ENCODE measurements at regions not wholly inside any gene's neighbourhood (a gene's known extent, or its start where the extent isn't known, plus 50 kb on each side); places are given as distances from the start of the nearest gene placed in this dataset.
"Not testable (repeated sequence)": the region's sequence is repeated elsewhere in the genome, so short reads cannot be mapped to it uniquely, and the experiment has no call there.

GRCh38 chr14:30270200-30271161, 288.5 kb upstream of the G2E3 start:
- DNase-seq: peak; percentile 95

GRCh38 chr14:30271811-30272323, 287.1 kb upstream of the G2E3 start:
- DNase-seq: no peak

DNA sequence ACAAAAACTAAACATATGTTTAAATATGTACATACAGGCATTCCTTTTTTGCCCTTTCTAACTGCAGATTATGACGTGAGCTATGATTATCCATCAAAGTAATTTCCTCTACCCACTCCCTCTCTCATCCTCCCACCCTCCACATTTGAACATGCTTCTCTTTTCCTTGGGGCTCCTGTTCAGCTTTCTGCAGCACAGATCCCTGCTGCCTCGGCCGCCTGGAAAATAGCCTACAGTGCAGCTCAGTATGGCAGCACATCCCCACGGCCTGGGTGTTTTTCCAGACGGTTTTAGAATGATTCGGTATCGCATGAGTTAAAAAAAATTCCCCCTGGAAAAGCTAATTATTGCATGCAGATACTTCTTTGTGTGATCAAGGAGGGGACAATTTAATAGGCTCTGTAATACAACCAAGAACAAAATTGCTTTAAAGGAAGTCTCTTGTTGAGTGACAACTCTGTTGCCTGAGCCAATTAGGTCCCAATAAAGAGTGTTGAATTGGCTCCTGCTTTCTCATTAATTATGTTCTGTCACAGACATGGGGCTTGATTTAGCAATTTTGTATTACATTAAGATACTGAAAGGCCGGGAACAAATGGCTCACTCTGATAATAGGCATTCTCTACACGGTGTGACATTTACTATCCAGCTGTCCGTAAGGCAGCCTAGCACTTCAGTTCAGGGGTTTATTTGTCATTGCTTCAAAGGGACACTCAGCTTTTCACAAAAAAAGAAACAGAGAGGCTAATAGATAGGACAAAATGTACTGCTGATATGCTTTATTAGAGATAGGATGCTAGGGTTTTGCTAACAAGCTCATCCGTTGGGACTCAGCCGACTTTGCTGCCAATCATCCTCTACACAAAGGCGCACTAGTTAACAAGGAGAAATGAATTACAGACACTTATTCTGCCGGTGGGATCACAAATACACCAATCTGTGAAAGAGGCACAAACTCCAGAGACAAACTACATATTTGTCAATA, 285.8 kb upstream of the G2E3 start:
- DNase-seq: no peak

GRCh38 chr14:30275604-30276003, 283.4 kb upstream of the G2E3 start:
- no peak for DNase-seq

GRCh38 chr14:30277268-30277667, 281.7 kb upstream of the G2E3 start:
- DNase-seq: no peak

GRCh38 chr14:30278856-30279255, 280.1 kb upstream of the G2E3 start:
- not testable (repeated sequence) for DNase-seq

- DNase-seq: peak; percentile 76
Measured at GRCh38 chr14:30283822-30284446, 275.0 kb upstream of the G2E3 start.

DNA sequence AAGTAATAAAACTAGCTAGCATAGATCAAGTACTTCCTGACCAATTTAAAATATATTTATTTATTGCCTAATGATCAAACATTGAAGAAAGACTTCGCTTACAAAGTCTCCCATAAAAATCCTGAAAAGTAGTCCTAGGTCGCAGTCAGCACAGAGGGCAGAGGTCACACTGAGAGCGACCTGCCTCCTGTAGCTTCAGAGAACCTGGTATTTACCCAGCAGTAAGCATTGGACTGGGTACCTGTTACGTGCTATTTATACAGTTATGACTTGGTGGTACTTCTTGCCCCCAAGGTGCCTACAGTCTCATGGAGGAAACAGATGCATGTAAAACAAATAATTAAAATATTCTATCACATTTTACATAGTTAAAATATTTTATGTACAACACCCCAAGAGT, 274.1 kb upstream of the G2E3 start:
- DNase-seq: no peak

- DNase-seq: no peak
Measured at GRCh38 chr14:30287579-30288445, 271.1 kb upstream of the G2E3 start.

DNA sequence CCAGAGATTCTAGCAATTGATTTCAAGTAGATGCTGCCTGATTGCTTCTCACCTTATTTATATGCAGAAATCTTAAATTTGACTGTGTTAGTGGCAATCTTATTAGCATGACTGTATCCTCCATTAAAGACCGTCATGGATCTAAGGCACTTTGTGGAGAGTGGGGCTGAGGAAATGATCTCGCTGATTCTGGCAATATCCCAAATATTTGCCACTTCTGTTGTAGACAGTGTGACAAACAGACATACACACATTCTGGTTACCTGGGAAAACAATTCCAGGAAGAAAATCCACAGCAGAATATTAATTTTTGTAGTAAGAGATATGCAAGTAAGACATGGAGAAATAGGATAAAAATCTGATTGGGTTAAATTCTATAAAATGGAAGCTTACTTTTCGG, 269.0 kb upstream of the G2E3 start:
- no peak for DNase-seq

GRCh38 chr14:30291216-30291615, 267.7 kb upstream of the G2E3 start:
- DNase-seq: no peak

GRCh38 chr14:30292541-30292940, 266.4 kb upstream of the G2E3 start:
- DNase-seq: no peak

- DNase-seq: no peak
Measured at GRCh38 chr14:30295980-30296379, 263.0 kb upstream of the G2E3 start.

- DNase-seq: no peak
Measured at GRCh38 chr14:30296931-30297405, 262.0 kb upstream of the G2E3 start.

DNA sequence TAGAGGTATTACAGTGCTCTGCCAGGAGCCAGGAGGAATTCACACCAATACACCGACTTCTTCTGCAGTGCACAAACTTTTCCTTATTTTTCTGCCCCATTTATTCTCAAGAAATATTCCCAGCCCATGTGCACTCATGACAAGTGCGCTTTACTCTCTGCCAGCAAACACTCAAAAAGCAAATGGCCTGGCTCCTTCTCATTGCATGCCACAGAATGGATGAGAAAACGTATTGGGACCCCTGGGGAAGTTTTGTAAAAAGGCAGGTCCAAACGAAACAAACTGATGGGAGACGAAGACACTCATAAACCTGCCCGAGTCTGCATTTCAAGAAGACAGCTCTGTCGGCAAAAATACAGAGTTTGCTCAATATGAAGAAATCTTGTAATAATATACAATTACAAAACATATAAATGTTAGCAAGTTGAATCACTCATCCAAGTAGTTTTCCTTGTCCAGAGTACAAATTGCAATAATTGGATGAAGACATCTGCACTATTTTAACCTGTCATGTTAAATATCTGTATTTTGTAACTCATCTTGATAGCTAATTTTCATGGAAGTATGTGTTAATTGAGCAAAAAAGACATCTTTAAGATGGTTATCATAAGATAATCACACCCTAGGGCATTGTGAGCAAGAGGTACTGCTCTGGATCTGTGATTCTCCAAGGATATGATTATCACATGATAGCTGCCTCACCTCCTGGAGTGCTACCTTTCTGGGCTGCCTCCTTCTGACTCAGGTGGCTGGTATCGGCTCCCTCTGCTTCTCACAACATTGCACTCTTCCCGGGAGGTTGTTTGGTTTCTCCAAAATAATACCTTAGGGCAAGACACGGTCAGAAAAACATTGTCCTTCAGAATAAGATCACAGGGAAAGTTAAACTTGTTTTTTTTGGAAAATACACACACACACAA, 260.8 kb upstream of the G2E3 start:
- DNase-seq: peak; percentile 74

GRCh38 chr14:30299915-30300314, 259.0 kb upstream of the G2E3 start:
- DNase-seq: peak; percentile 67

DNA sequence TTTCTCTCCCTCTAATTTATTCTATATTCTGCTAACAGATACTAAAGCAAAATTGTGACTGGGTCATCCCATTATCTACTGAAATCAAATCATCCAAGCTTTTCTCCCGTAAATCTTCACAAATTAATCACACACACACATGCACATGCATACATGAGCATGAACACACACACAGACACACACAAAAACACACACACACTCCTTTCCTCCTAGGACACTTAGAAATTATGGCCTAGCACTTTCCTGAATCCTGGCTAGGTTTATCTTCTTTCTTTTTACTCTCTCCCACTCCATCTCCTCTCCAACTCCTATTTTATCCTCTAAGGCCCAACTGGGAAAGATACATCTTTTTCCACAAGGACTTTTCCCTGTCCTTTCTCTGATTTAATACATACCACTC, 255.6 kb upstream of the G2E3 start:
- no peak for DNase-seq

- no peak for DNase-seq
Measured at GRCh38 chr14:30305346-30305745, 253.6 kb upstream of the G2E3 start.

GRCh38 chr14:30309405-30309804, 249.6 kb upstream of the G2E3 start:
- DNase-seq: no peak

- DNase-seq: no peak
Measured at GRCh38 chr14:30312214-30312613, 246.7 kb upstream of the G2E3 start.

DNA sequence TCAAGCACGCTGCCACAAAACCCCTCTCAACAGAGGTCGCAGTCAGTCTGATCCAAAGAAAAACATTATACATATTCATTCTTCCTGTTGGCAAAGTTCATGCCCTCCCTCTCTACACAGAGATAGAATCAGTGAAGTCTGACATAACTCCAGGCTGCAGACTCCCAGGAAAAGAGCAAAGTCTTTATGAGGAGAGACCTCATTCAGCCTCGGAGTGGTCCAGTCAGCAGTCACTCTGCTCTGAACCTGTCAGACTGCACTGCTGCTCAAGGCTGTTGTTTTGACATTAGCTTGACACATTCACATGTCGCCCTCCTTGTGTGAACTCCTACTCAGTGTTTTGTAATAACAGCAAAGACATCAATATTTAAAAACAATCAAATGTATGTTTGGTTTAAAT, 241.2 kb upstream of the G2E3 start:
- no peak for DNase-seq

All from islet precursor cell (in vitro differentiated cells).